B cell (primary cell): ENCODE measurements at regions not wholly inside any gene's neighbourhood (a gene's known extent, or its start where the extent isn't known, plus 50 kb on each side); places are given as distances from the start of the nearest gene placed in this dataset.

Experiments
- CTCF ChIP-seq: fragments of 200-600 bp; IDR thresholded peaks from one replicate; pipeline ENCODE4 v1.8.0; 2022; ENCODE audit warnings: antibody characterized with exemption, mild to moderate bottlenecking
- EZH2 ChIP-seq: IDR thresholded peaks from 2 replicates; pipeline ENCODE4 v1.6.1; 2012; ENCODE audit warnings: borderline replicate concordance, low read depth, mild to moderate bottlenecking, moderate library complexity, low read length; ENCODE audit not compliant: insufficient read depth, poor library complexity, severe bottlenecking

GRCh38 chr1:42004322-42004721 is 85.6 kb upstream of the HIVEP3 start:
- TF ChIP-seq CTCF (no peak), EZH2 (no peak)
